Right lobe of liver (tissue), 6 donors: ENCODE measurements at regions not wholly inside any gene's neighbourhood (a gene's known extent, or its start where the extent isn't known, plus 50 kb on each side); places are given as distances from the start of the nearest gene placed in this dataset.

Experiments
- ATAC-seq, 4 donors: fragments of 200-7000 bp; cut with Tn5 transposase; one replicate each; pipeline ENCODE4 v1.9.1; 2020; ENCODE audit warnings: mild to moderate bottlenecking in 4 of 4, moderate library complexity in 4 of 4
- DNase-seq, 3 donors: peaks; one replicate each; pipeline ENCODE4 v3.0.0-alpha.2; 2020
- H3K27ac ChIP-seq, 3 donors: fragments of 200-600 bp; one replicate each; pipeline ENCODE4 v1.8.0; 2022
- H3K27me3 ChIP-seq, 2 donors: fragments of 200-600 bp; one replicate each; pipeline ENCODE4 v1.8.0; 2022
- H3K36me3 ChIP-seq, 4 donors: fragments of 200-600 bp; sonication (generic) in 1 of 4; one replicate each; pipeline versions ENCODE4 v1.5.1 to v1.8.0; 2017 to 2022; ENCODE audit warnings: control low read depth in 1 of 4
- H3K4me1 ChIP-seq, 4 donors: fragments of 200-600 bp; sonication (generic) in 1 of 4; one replicate each; pipeline versions ENCODE4 v1.5.1 to v1.8.0; 2017 to 2022; ENCODE audit warnings: control low read depth in 1 of 4
- H3K4me3 ChIP-seq, 3 donors: fragments of 200-600 bp; one replicate each; pipeline ENCODE4 v1.8.0; 2022
- H3K9me3 ChIP-seq, 4 donors: fragments of 200-600 bp; sonication (generic) in 1 of 4; one replicate each; pipeline versions ENCODE4 v1.5.1 to v1.8.0; 2017 to 2022; ENCODE audit warnings: control low read depth in 1 of 4
- CTCF ChIP-seq, 4 donors: fragments of 200-600 bp in 3 of 4; fragments of 450-650 bp in 1 of 4; IDR thresholded peaks; one replicate each; pipeline versions ENCODE4 v1.5.1 to v1.8.0; 2016 to 2022; ENCODE audit warnings: antibody characterized with exemption in 4 of 4, mild to moderate bottlenecking in 2 of 4
- POLR2A ChIP-seq: fragments of 450-650 bp; IDR thresholded peaks from one replicate; pipeline ENCODE4 v1.6.1; 2017; ENCODE audit warnings: antibody characterized with exemption, mild to moderate bottlenecking
- WGBS: methylation state at CpG from one replicate; pipeline ENCODE4 v1.1.6; 2018; ENCODE audit warnings: low coverage, low lambda C conversion rate; ENCODE audit not compliant: insufficient coverage; ENCODE audit errors: missing lambda C conversion rate; 5-methylcytosine and 5-hydroxymethylcytosine counted together
- intact Hi-C, 2 donors: fragments of 100-400 bp; cut with DNase I; formaldehyde crosslinking; loops; one replicate each; pipeline versions ENCODE4 v1.11.2 to v1.14.1; 2022
- donor health status: DM: no; HTN: yes; CAD: no.
- donor health status: DM: no; HTN: no; CAD: no.
- donor health status: DM: no; HTN: no; CAD: no.
- donor health status: DM: no; HTN: yes; CAD: no.
- donor health status: DM: no; HTN: yes; CAD: no.

GRCh38 chr2:105677901-105678300 lies 66.8 kb upstream of the NCK2 start:
- Histone ChIP-seq H3K9me3 (no peaks in the 10 kb centered on the region), H3K36me3 (no peaks in the 10 kb centered on the region), H3K27me3 (no peaks in the 10 kb centered on the region), H3K4me1 (no peaks in the 10 kb centered on the region), H3K27ac (no peak overlapping the region), H3K4me3 (no peak overlapping the region)
- TF ChIP-seq POLR2A, result no peak
- no peak for TF ChIP-seq CTCF (IDR thresholded peaks at IDR 0.05)
- ATAC-seq, result no peak
- intact Hi-C loops, result no loop called here
- WGBS, result 46% methylated on average over 4 of the region's 6 CpGs
- no peak for DNase-seq

- no peak for DNase-seq
- ATAC-seq, result no peak
- intact Hi-C loops, result no loop called here
- no peak overlapping the region for H3K27ac ChIP-seq
- H3K27me3 ChIP-seq, result no peaks in the 10 kb centered on the region
- TF ChIP-seq POLR2A, result no peak
- no peaks in the 10 kb centered on the region for H3K4me1 ChIP-seq
- no peak overlapping the region for H3K4me3 ChIP-seq
- WGBS, result 48% methylated on average over 2 of the region's 4 CpGs
- H3K9me3 ChIP-seq, result no peaks in the 10 kb centered on the region
- no peaks in the 10 kb centered on the region for H3K36me3 ChIP-seq
These were observed 68.9 kb upstream of the NCK2 start for GRCh38 chr2:105675841-105676240.

GRCh38 chr2:105674859-105675541 lies 69.7 kb upstream of the NCK2 start:
- TF ChIP-seq CTCF (IDR thresholded peaks at IDR 0.05) (no peak), POLR2A (no peak)

GRCh38 chr2:105674401-105674800 lies 70.3 kb upstream of the NCK2 start:
- H3K36me3 ChIP-seq, result no peaks in the 10 kb centered on the region
- no peak overlapping the region for H3K27ac ChIP-seq
- H3K4me3 ChIP-seq, result no peak overlapping the region
- WGBS, result 46% methylated on average over 7 of the region's 7 CpGs
- H3K27me3 ChIP-seq, result no peaks in the 10 kb centered on the region
- no peak for TF ChIP-seq POLR2A
- no peak for TF ChIP-seq CTCF (IDR thresholded peaks at IDR 0.05)
- peak in 3 of 4 donors; percentile 23 to 47 (median 44) for ATAC-seq
- no peaks in the 10 kb centered on the region for H3K9me3 ChIP-seq
- no peak for DNase-seq
- intact Hi-C loops, result no loop called here
- H3K4me1 ChIP-seq, result no peaks in the 10 kb centered on the region

More at GRCh38 chr2:105674859-105675541, 69.7 kb upstream of the NCK2 start:
- no peaks in the 10 kb centered on the region for H3K36me3 ChIP-seq
- H3K27ac ChIP-seq, result no peak overlapping the region
- WGBS, result 56% methylated on average over 7 of the region's 10 CpGs
- no peak for ATAC-seq
- no peaks in the 10 kb centered on the region for H3K9me3 ChIP-seq
- no peak overlapping the region for H3K4me3 ChIP-seq
- intact Hi-C loops, result no loop called here
- no peak for DNase-seq
- no peaks in the 10 kb centered on the region for H3K4me1 ChIP-seq
- H3K27me3 ChIP-seq, result no peaks in the 10 kb centered on the region

GRCh38 chr2:105671156-105671555 lies 73.6 kb upstream of the NCK2 start:
- WGBS, result 47% methylated on average over 6 of the region's 8 CpGs
- no peaks in the 10 kb centered on the region for H3K36me3 ChIP-seq
- no peak overlapping the region for H3K27ac ChIP-seq
- no peak overlapping the region for H3K4me3 ChIP-seq
- H3K27me3 ChIP-seq, result no peaks in the 10 kb centered on the region
- no peaks in the 10 kb centered on the region for H3K9me3 ChIP-seq
- TF ChIP-seq CTCF (IDR thresholded peaks at IDR 0.05) (no peak), POLR2A (no peak)
- intact Hi-C loops, result no loop called here
- H3K4me1 ChIP-seq, result no peaks in the 10 kb centered on the region
- ATAC-seq (no peak), DNase-seq (no peak)
